H1 (cell line): ENCODE measurements at regions not wholly inside any gene's neighbourhood (a gene's known extent, or its start where the extent isn't known, plus 50 kb on each side); places are given as distances from the start of the nearest gene placed in this dataset.
A peak's percentile ranks its signal among the peaks of the same experiment; 100 is the strongest.

Experiments used
- PHF8 ChIP-seq: fragments of 200-600 bp; sonication (generic); conservative IDR thresholded peaks from 2 replicates; pipeline ENCODE4 v1.7.1; 2012; ENCODE audit warnings: low read depth, mild to moderate bottlenecking, inconsistent platforms, low read length, moderate library complexity
- POLR2A ChIP-seq, 2 experiments: IDR thresholded peaks; 1 replicate in 1 of 2; 2 replicates in 1 of 2; pipeline ENCODE4 v1.6.1; 2011; ENCODE audit warnings: low read depth in 2 of 2, low read length in 2 of 2, mild to moderate bottlenecking in 2 of 2; ENCODE audit errors: control extremely low read depth in 1 of 2
- TCF12 ChIP-seq: IDR thresholded peaks from 2 replicates; pipeline ENCODE4 v1.6.1; 2011; ENCODE audit warnings: low read depth, mild to moderate bottlenecking, low read length
- TF ChIP-seq, protein P1 (sequence below), 3 experiments: IDR thresholded peaks; 1 replicate in 2 of 3; 2 replicates in 1 of 3; pipeline versions ENCODE4 v1.5.1 to v1.6.1; 2011; ENCODE audit warnings: low read length in 3 of 3, mild to moderate bottlenecking in 3 of 3, inconsistent platforms in 2 of 3, low read depth in 1 of 3, moderate library complexity in 1 of 3; ENCODE audit not compliant: insufficient read depth in 1 of 3; ENCODE audit errors: control extremely low read depth in 1 of 3

GRCh38 chr4:128565565-128566186, 243.8 kb upstream of the JADE1 start:
- TF ChIP-seq TCF12 (no peak), PHF8 (no peak), POLR2A (IDR thresholded peaks at IDR 0.05; ENCODE audit: control extremely low read depth in 1 of 2, low read depth in 2 of 2, low read length in 2 of 2) (no peak)
- TF ChIP-seq, protein P1, sequence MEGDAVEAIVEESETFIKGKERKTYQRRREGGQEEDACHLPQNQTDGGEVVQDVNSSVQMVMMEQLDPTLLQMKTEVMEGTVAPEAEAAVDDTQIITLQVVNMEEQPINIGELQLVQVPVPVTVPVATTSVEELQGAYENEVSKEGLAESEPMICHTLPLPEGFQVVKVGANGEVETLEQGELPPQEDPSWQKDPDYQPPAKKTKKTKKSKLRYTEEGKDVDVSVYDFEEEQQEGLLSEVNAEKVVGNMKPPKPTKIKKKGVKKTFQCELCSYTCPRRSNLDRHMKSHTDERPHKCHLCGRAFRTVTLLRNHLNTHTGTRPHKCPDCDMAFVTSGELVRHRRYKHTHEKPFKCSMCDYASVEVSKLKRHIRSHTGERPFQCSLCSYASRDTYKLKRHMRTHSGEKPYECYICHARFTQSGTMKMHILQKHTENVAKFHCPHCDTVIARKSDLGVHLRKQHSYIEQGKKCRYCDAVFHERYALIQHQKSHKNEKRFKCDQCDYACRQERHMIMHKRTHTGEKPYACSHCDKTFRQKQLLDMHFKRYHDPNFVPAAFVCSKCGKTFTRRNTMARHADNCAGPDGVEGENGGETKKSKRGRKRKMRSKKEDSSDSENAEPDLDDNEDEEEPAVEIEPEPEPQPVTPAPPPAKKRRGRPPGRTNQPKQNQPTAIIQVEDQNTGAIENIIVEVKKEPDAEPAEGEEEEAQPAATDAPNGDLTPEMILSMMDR (IDR thresholded peaks at IDR 0.05; ENCODE audit: control extremely low read depth in 1 of 3, insufficient read depth in 1 of 3, low read depth in 1 of 3, low read length in 3 of 3) = peak; percentile 87 to 94 (median 92)
